ENCODE measurements at regions not wholly inside any gene's neighbourhood (a gene's known extent, or its start where the extent isn't known, plus 50 kb on each side); places are given as distances from the start of the nearest gene placed in this dataset.
A peak's percentile ranks its signal among the peaks of the same experiment; 100 is the strongest.

GRCh38 chr15:59917504-59918157 is 86.5 kb upstream of the FOXB1 start:
- TF ChIP-seq POLR2AphosphoS5 (IDR thresholded peaks at IDR 0.05; ENCODE audit: low read depth, low read length) (no peak), CTCF (IDR thresholded peaks at IDR 0.05) (peak; percentile 78)

Data from Panc1 (cell line).